ENCODE measurements at regions not wholly inside any gene's neighbourhood (a gene's known extent, or its start where the extent isn't known, plus 50 kb on each side); places are given as distances from the start of the nearest gene placed in this dataset.
"Not testable (repeated sequence)": the region's sequence is repeated elsewhere in the genome, so short reads cannot be mapped to it uniquely, and the experiment has no call there.

GRCh38 chr7:46283852-46284251, 362.8 kb upstream of the IGFBP3 start:
- H3K4me3 ChIP-seq (IDR thresholded peaks at IDR 0.05; ENCODE audit: insufficient read depth, low read depth, low read length): no peak overlapping the region
- no peaks in the 10 kb centered on the region for H3K4me1 ChIP-seq (ENCODE audit: low read depth, poor library complexity, severe bottlenecking)
- H3K79me2 ChIP-seq (ENCODE audit: insufficient read depth, low read depth): no peaks in the 10 kb centered on the region
- no peaks in the 10 kb centered on the region for H3K27me3 ChIP-seq (ENCODE audit: insufficient read depth, low read depth)
- no peak for TF ChIP-seq CTCF (conservative IDR thresholded peaks at IDR 0.05; ENCODE audit: low read depth, low read length)
- no peak overlapping the region for H3K9ac ChIP-seq
- H4K20me1 ChIP-seq (ENCODE audit: insufficient read depth): no peaks in the 10 kb centered on the region
- H3K4me2 ChIP-seq: no peak overlapping the region
- H3K36me3 ChIP-seq (ENCODE audit: insufficient read depth): no peaks in the 10 kb centered on the region
- no peak overlapping the region for H3K27ac ChIP-seq
- H2AFZ ChIP-seq (ENCODE audit: low read depth): no peak overlapping the region

DNA sequence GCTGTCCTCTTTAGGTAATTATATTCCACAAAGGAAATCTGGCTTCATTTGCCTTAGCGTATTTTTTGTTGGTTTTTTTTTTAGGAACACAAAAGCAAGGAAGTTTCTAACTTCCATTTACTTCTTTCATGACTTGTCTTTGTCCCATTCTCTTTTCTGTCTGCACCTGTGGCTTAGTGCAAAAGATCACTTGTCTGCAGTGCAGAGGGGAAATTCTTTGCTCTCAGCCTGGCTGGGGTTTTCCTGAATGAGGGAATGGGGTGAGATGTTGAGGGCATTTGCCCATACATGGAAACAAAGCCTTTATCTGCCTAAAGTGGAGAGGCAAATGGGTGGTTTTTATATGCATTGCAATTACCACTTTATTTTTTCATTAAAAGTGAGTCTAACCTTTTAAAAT, 361.1 kb upstream of the IGFBP3 start:
- Histone ChIP-seq H3K27me3 (ENCODE audit: insufficient read depth, low read depth) (no peaks in the 10 kb centered on the region), H4K20me1 (ENCODE audit: insufficient read depth) (no peaks in the 10 kb centered on the region), H3K27ac (no peak overlapping the region), H3K9ac (no peak overlapping the region), H3K4me1 (ENCODE audit: low read depth, poor library complexity, severe bottlenecking) (no peaks in the 10 kb centered on the region), H3K79me2 (ENCODE audit: insufficient read depth, low read depth) (no peaks in the 10 kb centered on the region), H3K4me2 (no peak overlapping the region), H3K4me3 (IDR thresholded peaks at IDR 0.05; ENCODE audit: insufficient read depth, low read depth, low read length) (no peak overlapping the region), H2AFZ (ENCODE audit: low read depth) (no peak overlapping the region), H3K36me3 (ENCODE audit: insufficient read depth) (no peaks in the 10 kb centered on the region)
- no peak for TF ChIP-seq CTCF (conservative IDR thresholded peaks at IDR 0.05; ENCODE audit: low read depth, low read length)

DNA sequence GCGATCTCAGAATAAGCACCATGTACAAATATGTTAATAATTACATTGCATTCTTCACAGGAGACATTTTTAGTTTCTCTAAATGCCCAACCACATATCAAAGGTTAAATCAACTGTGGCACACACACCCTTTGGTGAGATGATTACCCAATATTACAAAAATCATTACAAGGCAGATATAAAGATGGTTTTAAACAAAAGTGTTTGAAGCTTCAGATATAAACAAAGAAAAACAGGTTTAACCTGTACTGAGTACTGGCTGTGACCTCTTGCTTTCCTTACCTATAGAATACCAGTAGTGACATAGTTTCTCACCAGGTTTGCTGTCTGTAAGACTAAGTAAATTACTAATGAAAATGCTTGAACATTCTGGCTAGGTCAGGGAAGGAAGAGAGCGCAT, 360.0 kb upstream of the IGFBP3 start:
- Histone ChIP-seq H3K4me1 (ENCODE audit: low read depth, poor library complexity, severe bottlenecking) (no peaks in the 10 kb centered on the region), H4K20me1 (ENCODE audit: insufficient read depth) (no peaks in the 10 kb centered on the region), H3K4me2 (no peak overlapping the region), H3K4me3 (IDR thresholded peaks at IDR 0.05; ENCODE audit: insufficient read depth, low read depth, low read length) (no peak overlapping the region), H3K27ac (no peak overlapping the region), H2AFZ (ENCODE audit: low read depth) (no peak overlapping the region), H3K9ac (no peak overlapping the region), H3K27me3 (ENCODE audit: insufficient read depth, low read depth) (no peaks in the 10 kb centered on the region), H3K36me3 (ENCODE audit: insufficient read depth) (no peaks in the 10 kb centered on the region), H3K79me2 (ENCODE audit: insufficient read depth, low read depth) (no peaks in the 10 kb centered on the region)
- TF ChIP-seq CTCF (conservative IDR thresholded peaks at IDR 0.05; ENCODE audit: low read depth, low read length): no peak

- Histone ChIP-seq H3K36me3 (ENCODE audit: insufficient read depth) (no peaks in the 10 kb centered on the region), H3K27me3 (ENCODE audit: insufficient read depth, low read depth) (no peaks in the 10 kb centered on the region), H3K4me1 (ENCODE audit: low read depth, poor library complexity, severe bottlenecking) (no peaks in the 10 kb centered on the region), H3K27ac (no peak overlapping the region), H3K9ac (no peak overlapping the region), H4K20me1 (ENCODE audit: insufficient read depth) (no peaks in the 10 kb centered on the region), H3K4me2 (no peak overlapping the region), H2AFZ (ENCODE audit: low read depth) (no peak overlapping the region), H3K4me3 (IDR thresholded peaks at IDR 0.05; ENCODE audit: insufficient read depth, low read depth, low read length) (no peak overlapping the region), H3K79me2 (ENCODE audit: insufficient read depth, low read depth) (no peaks in the 10 kb centered on the region)
- no peak for TF ChIP-seq CTCF (conservative IDR thresholded peaks at IDR 0.05; ENCODE audit: low read depth, low read length)
These were observed 358.2 kb upstream of the IGFBP3 start for GRCh38 chr7:46279290-46279689.

DNA sequence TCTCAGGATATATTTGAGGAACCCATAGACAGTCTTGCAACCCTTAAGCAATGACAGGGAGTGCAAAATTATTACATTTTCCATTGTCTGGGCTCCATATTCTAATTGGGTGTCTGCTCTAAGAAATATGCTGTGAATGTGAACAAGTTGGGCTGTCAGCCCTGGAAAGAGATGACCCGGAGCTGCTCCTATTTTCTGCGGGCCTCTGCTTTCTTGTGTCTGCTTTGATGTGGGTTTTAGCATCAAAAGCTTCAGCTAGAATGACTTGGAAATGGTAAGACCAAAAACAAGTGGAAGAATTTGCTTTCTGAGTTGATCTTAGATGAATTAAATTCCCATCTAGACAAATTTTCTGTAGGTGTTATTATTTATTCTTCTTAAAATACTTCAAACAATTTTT, 343.6 kb upstream of the IGFBP3 start:
- Histone ChIP-seq H3K4me3 (IDR thresholded peaks at IDR 0.05; ENCODE audit: insufficient read depth, low read depth, low read length) (no peak overlapping the region), H3K4me1 (ENCODE audit: low read depth, poor library complexity, severe bottlenecking) (no peaks in the 10 kb centered on the region), H3K27ac (no peak overlapping the region), H3K9ac (no peak overlapping the region), H3K27me3 (ENCODE audit: insufficient read depth, low read depth) (no peaks in the 10 kb centered on the region), H2AFZ (ENCODE audit: low read depth) (no peak overlapping the region), H3K4me2 (no peak overlapping the region), H3K79me2 (ENCODE audit: insufficient read depth, low read depth) (no peaks in the 10 kb centered on the region), H3K36me3 (ENCODE audit: insufficient read depth) (no peaks in the 10 kb centered on the region), H4K20me1 (ENCODE audit: insufficient read depth) (no peaks in the 10 kb centered on the region)
- no peak for TF ChIP-seq CTCF (conservative IDR thresholded peaks at IDR 0.05; ENCODE audit: low read depth, low read length)

DNA sequence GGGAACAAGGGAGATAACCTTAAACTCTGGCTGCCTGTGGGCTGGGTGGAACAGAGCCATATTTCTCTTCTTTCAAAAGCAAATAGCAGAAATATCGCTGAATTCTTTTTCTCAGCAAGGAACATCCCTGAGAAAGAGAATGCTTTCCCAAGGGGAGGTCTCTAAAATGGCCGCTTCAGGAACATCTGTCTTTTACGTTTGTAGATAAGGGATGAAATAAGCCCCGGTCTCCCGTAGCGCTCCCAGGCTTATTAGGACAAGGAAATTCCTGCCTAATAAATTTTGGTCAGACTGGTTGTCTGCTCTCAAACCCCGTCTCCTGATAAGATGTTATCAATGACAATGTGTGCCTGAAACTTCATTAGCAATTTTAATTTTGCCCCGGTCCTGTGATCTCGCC, 340.6 kb upstream of the IGFBP3 start:
- not testable (repeated sequence) for H3K36me3 ChIP-seq (ENCODE audit: insufficient read depth); H3K4me2 ChIP-seq; H4K20me1 ChIP-seq (ENCODE audit: insufficient read depth); H2AFZ ChIP-seq (ENCODE audit: low read depth); H3K27me3 ChIP-seq (ENCODE audit: insufficient read depth, low read depth); H3K27ac ChIP-seq; H3K9ac ChIP-seq; H3K4me3 ChIP-seq (IDR thresholded peaks at IDR 0.05; ENCODE audit: insufficient read depth, low read depth, low read length); H3K79me2 ChIP-seq (ENCODE audit: insufficient read depth, low read depth)
- H3K4me1 ChIP-seq (ENCODE audit: low read depth, poor library complexity, severe bottlenecking): peaks cover 17% of the 10 kb centered on the region
